IMR-90 (cell line): ENCODE measurements at regions not wholly inside any gene's neighbourhood (a gene's known extent, or its start where the extent isn't known, plus 50 kb on each side); places are given as distances from the start of the nearest gene placed in this dataset.

Experiments
- BHLHE40 ChIP-seq: fragments of 150-350 bp; IDR thresholded peaks from 2 replicates; pipeline ENCODE4 v1.6.1; 2016; ENCODE audit warnings: mild to moderate bottlenecking, low read depth, low read length
- CEBPB ChIP-seq: IDR thresholded peaks from 2 replicates; pipeline ENCODE4 v1.6.1; 2012; ENCODE audit warnings: low read depth, low read length, improper control_type of control experiment
- CHD1 ChIP-seq: IDR thresholded peaks from 2 replicates; pipeline ENCODE4 v1.6.1; 2012; ENCODE audit warnings: low read depth, low read length, improper control_type of control experiment
- CTCF ChIP-seq: conservative IDR thresholded peaks from 2 replicates; pipeline ENCODE4 v1.5.1; 2012; ENCODE audit warnings: mild to moderate bottlenecking, low read depth, low read length, improper control_type of control experiment
- FOS ChIP-seq: fragments of 150-350 bp; IDR thresholded peaks from 2 replicates; pipeline ENCODE4 v1.6.1; 2016; ENCODE audit warnings: low read depth, low read length
- MAFK ChIP-seq: IDR thresholded peaks from 2 replicates; pipeline ENCODE4 v1.6.1; 2012; ENCODE audit warnings: low read depth, low read length, improper control_type of control experiment
- MXI1 ChIP-seq: IDR thresholded peaks from 2 replicates; pipeline ENCODE4 v1.6.1; 2012; ENCODE audit warnings: low read depth, mild to moderate bottlenecking, low read length, moderate library complexity, borderline replicate concordance
- POLR2A ChIP-seq: IDR thresholded peaks from 2 replicates; pipeline ENCODE4 v1.6.1; 2012; ENCODE audit warnings: mild to moderate bottlenecking, low read depth, low read length
- RAD21 ChIP-seq: IDR thresholded peaks from 2 replicates; pipeline ENCODE4 v1.6.1; 2012; ENCODE audit warnings: low read length, improper control_type of control experiment
- RFX5 ChIP-seq: IDR thresholded peaks from 2 replicates; pipeline ENCODE4 v1.8.0; 2012; ENCODE audit warnings: low read depth, mild to moderate bottlenecking, low read length, moderate library complexity
- SMC3 ChIP-seq: fragments of 150-350 bp; IDR thresholded peaks from 2 replicates; pipeline ENCODE4 v1.6.1; 2016; ENCODE audit warnings: low read depth, mild to moderate bottlenecking, antibody characterized with exemption, low read length, moderate library complexity
- USF2 ChIP-seq: fragments of 150-350 bp; IDR thresholded peaks from 2 replicates; pipeline ENCODE4 v1.6.1; 2017; ENCODE audit warnings: mild to moderate bottlenecking, antibody characterized with exemption, low read length, low read depth

- TF ChIP-seq POLR2A (no peak), CTCF (no peak), CEBPB (no peak), SMC3 (no peak), BHLHE40 (no peak), RFX5 (no peak), FOS (peak; percentile 52), RAD21 (no peak), MXI1 (no peak), CHD1 (no peak), MAFK (no peak), USF2 (no peak)
Measured at GRCh38 chr6:4606821-4607704, 169.1 kb upstream of the CDYL start.
